ENCODE measurements at regions not wholly inside any gene's neighbourhood (a gene's known extent, or its start where the extent isn't known, plus 50 kb on each side); places are given as distances from the start of the nearest gene placed in this dataset.
"Not testable (repeated sequence)": the region's sequence is repeated elsewhere in the genome, so short reads cannot be mapped to it uniquely, and the experiment has no call there.

GRCh38 chr18:29726646-29727045 lies 1315.9 kb downstream of the DSC3 start:
- Histone ChIP-seq H3K79me2 (ENCODE audit: insufficient read depth, low read depth) (no peaks in the 10 kb centered on the region), H3K4me2 (no peak overlapping the region), H3K9ac (no peak overlapping the region), H2AFZ (ENCODE audit: low read depth) (no peak overlapping the region), H3K27ac (no peak overlapping the region), H3K4me1 (ENCODE audit: low read depth, poor library complexity, severe bottlenecking) (no peaks in the 10 kb centered on the region), H3K36me3 (ENCODE audit: insufficient read depth) (no peaks in the 10 kb centered on the region), H3K27me3 (ENCODE audit: insufficient read depth, low read depth) (no peaks in the 10 kb centered on the region), H3K4me3 (IDR thresholded peaks at IDR 0.05; ENCODE audit: insufficient read depth, low read depth, low read length) (no peak overlapping the region), H4K20me1 (ENCODE audit: insufficient read depth) (no peaks in the 10 kb centered on the region)
- TF ChIP-seq CTCF (conservative IDR thresholded peaks at IDR 0.05; ENCODE audit: low read depth, low read length), result no peak

- not testable (repeated sequence) for H3K4me3 ChIP-seq (IDR thresholded peaks at IDR 0.05; ENCODE audit: insufficient read depth, low read depth, low read length); H4K20me1 ChIP-seq (ENCODE audit: insufficient read depth); H3K27me3 ChIP-seq (ENCODE audit: insufficient read depth, low read depth); H3K36me3 ChIP-seq (ENCODE audit: insufficient read depth); H3K4me1 ChIP-seq (ENCODE audit: low read depth, poor library complexity, severe bottlenecking); H2AFZ ChIP-seq (ENCODE audit: low read depth); H3K27ac ChIP-seq; H3K4me2 ChIP-seq; H3K79me2 ChIP-seq (ENCODE audit: insufficient read depth, low read depth); H3K9ac ChIP-seq
Measured at GRCh38 chr18:29723486-29723885, 1319.1 kb downstream of the DSC3 start.

GRCh38 chr18:29715960-29716359 lies 1326.6 kb downstream of the DSC3 start:
- H2AFZ ChIP-seq (ENCODE audit: low read depth); H3K27me3 ChIP-seq (ENCODE audit: insufficient read depth, low read depth); H3K4me3 ChIP-seq (IDR thresholded peaks at IDR 0.05; ENCODE audit: insufficient read depth, low read depth, low read length); H3K79me2 ChIP-seq (ENCODE audit: insufficient read depth, low read depth); H3K36me3 ChIP-seq (ENCODE audit: insufficient read depth); H3K9ac ChIP-seq; H3K4me1 ChIP-seq (ENCODE audit: low read depth, poor library complexity, severe bottlenecking); H3K4me2 ChIP-seq; H4K20me1 ChIP-seq (ENCODE audit: insufficient read depth); H3K27ac ChIP-seq: not testable (repeated sequence)

GRCh38 chr18:29712785-29713184 lies 1329.8 kb downstream of the DSC3 start:
- no peak overlapping the region for H3K4me3 ChIP-seq (IDR thresholded peaks at IDR 0.05; ENCODE audit: insufficient read depth, low read depth, low read length)
- no peaks in the 10 kb centered on the region for H3K79me2 ChIP-seq (ENCODE audit: insufficient read depth, low read depth)
- no peaks in the 10 kb centered on the region for H4K20me1 ChIP-seq (ENCODE audit: insufficient read depth)
- H2AFZ ChIP-seq (ENCODE audit: low read depth), result no peak overlapping the region
- H3K36me3 ChIP-seq (ENCODE audit: insufficient read depth), result no peaks in the 10 kb centered on the region
- TF ChIP-seq CTCF (conservative IDR thresholded peaks at IDR 0.05; ENCODE audit: low read depth, low read length), result no peak
- no peaks in the 10 kb centered on the region for H3K4me1 ChIP-seq (ENCODE audit: low read depth, poor library complexity, severe bottlenecking)
- no peaks in the 10 kb centered on the region for H3K27me3 ChIP-seq (ENCODE audit: insufficient read depth, low read depth)
- no peak overlapping the region for H3K9ac ChIP-seq
- no peak overlapping the region for H3K27ac ChIP-seq
- no peak overlapping the region for H3K4me2 ChIP-seq

- H3K27ac ChIP-seq, result no peak overlapping the region
- H3K9ac ChIP-seq, result no peak overlapping the region
- no peaks in the 10 kb centered on the region for H4K20me1 ChIP-seq (ENCODE audit: insufficient read depth)
- no peaks in the 10 kb centered on the region for H3K79me2 ChIP-seq (ENCODE audit: insufficient read depth, low read depth)
- H3K4me2 ChIP-seq, result no peak overlapping the region
- TF ChIP-seq CTCF (conservative IDR thresholded peaks at IDR 0.05; ENCODE audit: low read depth, low read length), result no peak
- H3K27me3 ChIP-seq (ENCODE audit: insufficient read depth, low read depth), result no peaks in the 10 kb centered on the region
- H3K4me1 ChIP-seq (ENCODE audit: low read depth, poor library complexity, severe bottlenecking), result no peaks in the 10 kb centered on the region
- no peak overlapping the region for H3K4me3 ChIP-seq (IDR thresholded peaks at IDR 0.05; ENCODE audit: insufficient read depth, low read depth, low read length)
- H2AFZ ChIP-seq (ENCODE audit: low read depth), result no peak overlapping the region
- no peaks in the 10 kb centered on the region for H3K36me3 ChIP-seq (ENCODE audit: insufficient read depth)
Measured at GRCh38 chr18:29711932-29712331, 1330.6 kb downstream of the DSC3 start.
